ENCODE measurements at regions not wholly inside any gene's neighbourhood (a gene's known extent, or its start where the extent isn't known, plus 50 kb on each side); places are given as distances from the start of the nearest gene placed in this dataset.

DNA sequence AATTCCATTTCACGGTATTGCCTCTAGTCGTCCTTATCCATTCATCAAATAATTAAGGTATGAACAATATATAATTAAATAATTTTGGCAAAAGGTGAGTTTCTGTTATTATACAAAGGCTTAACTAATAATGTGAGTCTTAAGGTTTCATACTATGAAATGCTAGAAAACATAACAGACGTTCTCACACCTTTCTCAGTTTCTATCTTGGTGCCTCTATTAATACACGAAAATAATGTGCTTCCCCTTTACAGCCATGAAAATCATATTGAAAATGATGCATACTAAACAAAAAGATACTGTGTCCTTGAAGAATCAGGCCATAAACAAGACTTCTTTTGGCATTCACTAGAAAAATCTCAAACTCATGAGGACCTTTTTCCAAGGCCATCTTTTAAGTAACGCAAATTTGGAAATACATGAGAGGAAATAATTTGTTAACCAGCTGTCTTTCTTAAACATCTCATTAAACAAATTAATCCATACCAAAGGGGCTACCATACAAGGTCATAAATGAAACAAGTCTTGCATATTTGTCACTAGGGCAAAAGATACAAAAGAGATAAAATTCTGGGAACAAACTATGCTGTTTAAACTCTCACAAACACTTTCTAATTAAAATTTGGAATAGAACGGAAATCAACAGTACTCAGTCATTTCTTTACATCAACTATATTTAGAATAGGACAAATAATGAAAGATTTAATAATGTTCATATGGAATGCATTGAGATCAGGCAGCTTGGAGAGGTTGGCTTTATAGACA, 53.9 kb upstream of the CAV2 start:
- no peak for DNase-seq

DNA sequence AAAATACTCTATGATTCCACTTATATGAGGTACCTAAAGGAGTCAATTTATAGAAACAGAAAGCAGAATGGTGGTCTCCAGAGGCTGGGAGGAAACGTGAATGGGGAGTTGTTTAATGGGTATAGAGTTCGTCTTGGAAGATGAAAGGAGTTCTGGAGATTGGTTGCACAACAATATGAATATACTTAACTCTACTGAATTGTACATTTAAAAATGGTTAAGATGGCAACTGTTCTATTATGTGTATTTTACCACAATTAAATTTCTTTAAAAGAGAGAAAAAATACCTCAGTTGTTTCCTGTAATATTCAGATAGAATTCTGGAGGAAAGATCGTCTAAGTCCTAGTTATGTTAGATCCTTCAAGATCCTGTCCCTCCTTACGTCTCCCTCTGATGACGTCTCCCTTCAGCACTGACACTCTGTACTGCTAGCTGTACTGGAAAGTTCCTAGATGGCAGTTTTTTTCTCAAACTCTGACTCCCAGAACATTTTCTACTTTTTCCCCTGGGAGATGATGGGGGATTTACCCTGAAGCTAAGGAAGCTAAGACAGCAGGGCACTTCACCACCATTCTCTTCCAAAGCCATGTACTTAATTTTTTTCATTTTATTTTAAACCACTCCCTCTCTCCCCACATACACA, 53.2 kb upstream of the CAV2 start:
- no peak for DNase-seq

DNA sequence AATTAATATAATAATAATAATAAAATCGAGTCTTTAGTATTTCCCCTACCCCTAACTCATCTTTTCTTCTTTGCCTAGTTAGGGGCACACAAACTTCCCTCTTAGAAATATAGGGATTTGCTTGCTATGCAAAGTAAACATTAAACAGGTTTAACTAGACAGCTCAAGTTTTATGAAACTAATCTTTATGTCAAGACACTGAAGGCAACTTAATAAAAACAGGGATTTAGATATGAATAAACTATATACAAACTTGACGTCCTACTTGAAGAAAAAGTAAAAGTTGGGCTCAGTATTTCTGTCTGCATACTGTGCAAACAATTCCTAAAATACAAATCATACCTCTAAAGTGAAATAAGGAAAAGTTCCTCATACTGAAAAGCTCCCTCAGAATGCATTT, 52.1 kb upstream of the CAV2 start:
- DNase-seq = no peak

DNA sequence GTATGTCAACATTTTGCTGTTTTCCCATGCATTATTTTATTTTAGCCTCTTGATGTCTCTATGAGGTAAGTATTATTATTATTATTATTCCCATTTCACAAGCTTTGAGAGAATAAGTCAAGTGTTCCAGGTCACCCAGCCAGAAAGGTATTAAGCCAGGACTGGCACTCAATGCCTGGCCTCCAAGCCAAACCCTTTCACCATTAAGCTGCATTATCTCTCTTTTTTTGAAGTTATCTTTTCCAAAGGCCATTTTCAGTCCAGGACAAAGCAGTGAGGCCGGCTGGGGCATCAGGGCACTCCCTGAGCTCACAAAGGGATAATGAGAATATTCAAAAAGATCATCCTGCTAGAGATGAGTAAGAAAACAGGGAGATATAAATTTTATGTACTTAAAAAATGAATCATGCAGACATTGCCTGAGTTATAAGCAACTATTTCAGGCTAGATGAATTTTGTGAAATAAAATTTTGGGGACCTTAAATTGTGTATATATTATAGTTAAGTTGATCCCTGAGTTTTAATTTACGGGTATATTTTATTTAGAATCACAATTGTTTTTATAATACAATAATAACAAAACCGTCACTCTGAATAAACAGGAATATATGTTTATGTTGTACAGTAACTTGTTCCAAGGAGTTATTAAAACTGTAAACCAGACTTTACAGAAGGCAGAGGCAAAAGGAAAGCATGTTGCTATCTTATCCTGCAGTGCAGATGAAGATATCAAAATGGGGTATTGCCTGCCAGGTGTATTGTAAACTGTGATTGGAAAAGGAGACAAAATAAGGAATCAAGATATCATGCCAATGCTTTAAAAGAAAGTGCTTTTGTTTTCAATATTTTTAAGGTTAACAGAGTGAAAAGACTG, 51.3 kb upstream of the CAV2 start:
- DNase-seq = no peak

DNA sequence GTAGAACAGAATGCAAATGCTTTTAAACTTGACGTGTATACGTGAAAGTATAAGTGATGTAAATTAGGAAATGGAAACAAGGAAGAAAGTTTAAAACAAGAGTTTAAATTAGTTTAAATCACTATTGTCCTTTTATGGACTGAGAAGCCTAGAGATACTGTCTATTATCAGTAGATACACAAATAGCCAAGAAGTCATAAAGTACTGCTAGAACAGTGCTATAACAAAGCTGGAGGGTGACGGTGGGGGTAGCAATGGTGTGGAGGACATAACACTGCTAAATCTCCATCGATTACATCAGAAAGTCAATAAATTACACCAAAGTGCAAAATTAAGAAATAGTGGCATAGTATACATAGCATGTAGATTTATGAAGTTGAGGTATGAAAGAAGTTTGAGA, 50.1 kb upstream of the CAV2 start:
- DNase-seq = no peak

Data from amygdala (tissue), 56 donors.